ENCODE measurements at regions not wholly inside any gene's neighbourhood (a gene's known extent, or its start where the extent isn't known, plus 50 kb on each side); places are given as distances from the start of the nearest gene placed in this dataset.
"Not testable (repeated sequence)": the region's sequence is repeated elsewhere in the genome, so short reads cannot be mapped to it uniquely, and the experiment has no call there.

DNA sequence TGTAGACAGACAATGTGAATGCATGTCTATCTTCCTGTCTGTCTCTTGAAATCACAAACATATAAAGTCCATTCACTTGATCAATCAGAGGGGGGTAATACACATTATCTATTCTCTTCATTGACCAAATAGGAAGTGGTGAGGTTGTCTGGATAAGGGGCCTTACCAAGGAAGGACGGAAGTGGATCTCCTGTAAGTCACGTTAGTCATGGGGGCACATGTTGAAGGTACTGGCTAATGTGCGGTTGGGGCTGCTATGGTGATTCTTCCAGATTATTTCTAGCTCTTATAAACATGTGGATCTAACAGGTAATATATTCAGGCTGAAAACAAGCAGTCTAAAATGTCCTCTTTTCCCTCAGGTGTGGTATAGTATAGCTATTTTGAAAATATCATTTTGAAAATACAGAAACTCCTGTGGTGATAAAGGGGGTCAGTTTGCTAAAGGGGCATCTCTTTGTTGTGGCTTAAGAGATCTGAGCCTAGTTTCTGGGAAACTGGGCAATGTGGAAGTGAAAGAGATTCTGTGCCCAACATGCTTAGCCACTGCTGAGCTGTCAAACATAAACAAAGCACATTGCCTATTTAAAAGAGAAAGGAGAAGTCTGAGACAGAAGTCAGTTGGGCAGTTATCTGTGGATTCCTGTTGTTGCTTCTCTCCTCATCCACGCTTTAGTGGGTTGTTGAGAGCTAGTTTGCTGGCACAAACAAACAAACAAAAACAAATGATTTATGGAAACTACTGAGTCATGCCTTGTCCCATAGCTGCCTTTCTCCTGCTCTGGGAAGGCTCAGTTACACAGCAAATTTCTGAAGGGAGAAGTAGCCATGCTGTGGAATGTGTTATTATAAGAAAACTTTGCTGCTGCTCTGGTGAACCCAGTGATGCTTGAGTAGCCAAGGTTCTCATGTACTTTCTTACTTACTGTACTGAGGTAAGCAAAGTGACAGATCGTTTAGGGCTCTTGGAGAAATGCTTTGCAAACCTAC, 166.9 kb downstream of the HLX start:
- peak; percentile 61 to 62 for DNase-seq (ENCODE audit: low read depth in 1 of 2, low spot score in 1 of 2)
- TF ChIP-seq, protein P1, sequence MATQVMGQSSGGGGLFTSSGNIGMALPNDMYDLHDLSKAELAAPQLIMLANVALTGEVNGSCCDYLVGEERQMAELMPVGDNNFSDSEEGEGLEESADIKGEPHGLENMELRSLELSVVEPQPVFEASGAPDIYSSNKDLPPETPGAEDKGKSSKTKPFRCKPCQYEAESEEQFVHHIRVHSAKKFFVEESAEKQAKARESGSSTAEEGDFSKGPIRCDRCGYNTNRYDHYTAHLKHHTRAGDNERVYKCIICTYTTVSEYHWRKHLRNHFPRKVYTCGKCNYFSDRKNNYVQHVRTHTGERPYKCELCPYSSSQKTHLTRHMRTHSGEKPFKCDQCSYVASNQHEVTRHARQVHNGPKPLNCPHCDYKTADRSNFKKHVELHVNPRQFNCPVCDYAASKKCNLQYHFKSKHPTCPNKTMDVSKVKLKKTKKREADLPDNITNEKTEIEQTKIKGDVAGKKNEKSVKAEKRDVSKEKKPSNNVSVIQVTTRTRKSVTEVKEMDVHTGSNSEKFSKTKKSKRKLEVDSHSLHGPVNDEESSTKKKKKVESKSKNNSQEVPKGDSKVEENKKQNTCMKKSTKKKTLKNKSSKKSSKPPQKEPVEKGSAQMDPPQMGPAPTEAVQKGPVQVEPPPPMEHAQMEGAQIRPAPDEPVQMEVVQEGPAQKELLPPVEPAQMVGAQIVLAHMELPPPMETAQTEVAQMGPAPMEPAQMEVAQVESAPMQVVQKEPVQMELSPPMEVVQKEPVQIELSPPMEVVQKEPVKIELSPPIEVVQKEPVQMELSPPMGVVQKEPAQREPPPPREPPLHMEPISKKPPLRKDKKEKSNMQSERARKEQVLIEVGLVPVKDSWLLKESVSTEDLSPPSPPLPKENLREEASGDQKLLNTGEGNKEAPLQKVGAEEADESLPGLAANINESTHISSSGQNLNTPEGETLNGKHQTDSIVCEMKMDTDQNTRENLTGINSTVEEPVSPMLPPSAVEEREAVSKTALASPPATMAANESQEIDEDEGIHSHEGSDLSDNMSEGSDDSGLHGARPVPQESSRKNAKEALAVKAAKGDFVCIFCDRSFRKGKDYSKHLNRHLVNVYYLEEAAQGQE (IDR thresholded peaks at IDR 0.05; ENCODE audit: insufficient replicate concordance, low read depth), result no peak
- TF ChIP-seq SPI1 (IDR thresholded peaks at IDR 0.05; ENCODE audit: borderline replicate concordance, low read depth), result peak; percentile 86
- peak; percentile 39; the same call in 1 of the 2 replicates for TF ChIP-seq POLR2AphosphoS5 (IDR thresholded peaks at IDR 0.05; ENCODE audit: low read depth)
- TF ChIP-seq, protein P2, sequence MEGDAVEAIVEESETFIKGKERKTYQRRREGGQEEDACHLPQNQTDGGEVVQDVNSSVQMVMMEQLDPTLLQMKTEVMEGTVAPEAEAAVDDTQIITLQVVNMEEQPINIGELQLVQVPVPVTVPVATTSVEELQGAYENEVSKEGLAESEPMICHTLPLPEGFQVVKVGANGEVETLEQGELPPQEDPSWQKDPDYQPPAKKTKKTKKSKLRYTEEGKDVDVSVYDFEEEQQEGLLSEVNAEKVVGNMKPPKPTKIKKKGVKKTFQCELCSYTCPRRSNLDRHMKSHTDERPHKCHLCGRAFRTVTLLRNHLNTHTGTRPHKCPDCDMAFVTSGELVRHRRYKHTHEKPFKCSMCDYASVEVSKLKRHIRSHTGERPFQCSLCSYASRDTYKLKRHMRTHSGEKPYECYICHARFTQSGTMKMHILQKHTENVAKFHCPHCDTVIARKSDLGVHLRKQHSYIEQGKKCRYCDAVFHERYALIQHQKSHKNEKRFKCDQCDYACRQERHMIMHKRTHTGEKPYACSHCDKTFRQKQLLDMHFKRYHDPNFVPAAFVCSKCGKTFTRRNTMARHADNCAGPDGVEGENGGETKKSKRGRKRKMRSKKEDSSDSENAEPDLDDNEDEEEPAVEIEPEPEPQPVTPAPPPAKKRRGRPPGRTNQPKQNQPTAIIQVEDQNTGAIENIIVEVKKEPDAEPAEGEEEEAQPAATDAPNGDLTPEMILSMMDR (IDR thresholded peaks at IDR 0.05; ENCODE audit: insufficient read depth, low read length), result no peak
- H3K4me3 ChIP-seq (replicated peaks; ENCODE audit: insufficient read depth, low read length), result no peak overlapping the region
- H3K27ac ChIP-seq (replicated peaks), result peak overlapping the region; percentile 88
- H3K27me3 ChIP-seq (ENCODE audit: insufficient read depth, poor library complexity, severe bottlenecking), result no peaks in the 10 kb centered on the region

DNA sequence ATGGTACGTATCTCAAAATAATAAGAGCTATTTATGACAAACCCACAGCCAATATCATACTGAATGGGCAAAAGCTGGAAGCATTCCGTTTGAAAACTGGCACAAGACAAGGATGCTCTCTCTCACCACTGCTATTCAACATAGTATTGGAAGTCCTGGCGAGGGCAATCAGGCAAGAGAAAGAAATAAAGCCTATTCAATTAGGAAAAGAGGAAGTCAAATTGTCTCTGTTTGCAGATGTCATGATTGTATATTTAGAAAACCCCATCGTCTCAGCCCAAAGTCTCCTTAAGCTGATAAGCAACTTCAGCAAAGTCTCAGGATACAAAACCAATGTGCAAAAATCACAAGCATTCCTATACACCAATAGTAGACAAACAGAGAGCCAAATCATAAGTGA, 172.1 kb downstream of the HLX start:
- DNase-seq (ENCODE audit: low read depth in 1 of 2, low spot score in 1 of 2); H3K4me3 ChIP-seq (replicated peaks; ENCODE audit: insufficient read depth, low read length); H3K27me3 ChIP-seq (ENCODE audit: insufficient read depth, poor library complexity, severe bottlenecking); H3K27ac ChIP-seq (replicated peaks): not testable (repeated sequence)
- peak; percentile 58; the same call in 1 of the 2 replicates for TF ChIP-seq SPI1 (IDR thresholded peaks at IDR 0.05; ENCODE audit: borderline replicate concordance, low read depth)

DNA sequence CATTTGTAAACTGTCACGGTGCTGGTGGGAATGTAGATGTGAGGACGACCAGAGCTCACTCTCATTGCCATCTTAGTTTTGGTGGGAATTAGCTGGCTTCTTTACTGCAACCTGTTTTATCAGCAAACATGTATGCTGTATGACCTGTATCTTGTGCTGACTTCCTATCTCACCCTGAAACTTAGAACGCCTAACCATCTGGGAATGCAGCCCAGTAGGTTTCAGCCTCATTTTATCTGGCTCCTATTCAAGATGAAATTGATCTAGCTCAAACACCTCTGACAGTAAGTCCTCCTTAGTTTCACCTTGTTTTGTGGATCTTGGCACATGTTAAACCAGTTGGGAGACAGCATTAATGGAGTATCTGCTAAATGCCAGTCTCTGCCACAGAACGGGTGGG, 174.6 kb downstream of the HLX start:
- Histone ChIP-seq H3K27ac (replicated peaks) (no peak overlapping the region), H3K27me3 (ENCODE audit: insufficient read depth, poor library complexity, severe bottlenecking) (no peaks in the 10 kb centered on the region), H3K4me3 (replicated peaks; ENCODE audit: insufficient read depth, low read length) (no peak overlapping the region)
- TF ChIP-seq, protein P1 (IDR thresholded peaks at IDR 0.05; ENCODE audit: insufficient replicate concordance, low read depth), result no peak
- TF ChIP-seq, protein P2 (IDR thresholded peaks at IDR 0.05; ENCODE audit: insufficient read depth, low read length), result no peak
- TF ChIP-seq POLR2AphosphoS5 (IDR thresholded peaks at IDR 0.05; ENCODE audit: low read depth), result no peak
- no peak for TF ChIP-seq GABPA (IDR thresholded peaks at IDR 0.05; ENCODE audit: low read depth)
- TF ChIP-seq SPI1 (IDR thresholded peaks at IDR 0.05; ENCODE audit: borderline replicate concordance, low read depth), result no peak
- DNase-seq (ENCODE audit: low read depth in 1 of 2, low spot score in 1 of 2), result no peak

DNA sequence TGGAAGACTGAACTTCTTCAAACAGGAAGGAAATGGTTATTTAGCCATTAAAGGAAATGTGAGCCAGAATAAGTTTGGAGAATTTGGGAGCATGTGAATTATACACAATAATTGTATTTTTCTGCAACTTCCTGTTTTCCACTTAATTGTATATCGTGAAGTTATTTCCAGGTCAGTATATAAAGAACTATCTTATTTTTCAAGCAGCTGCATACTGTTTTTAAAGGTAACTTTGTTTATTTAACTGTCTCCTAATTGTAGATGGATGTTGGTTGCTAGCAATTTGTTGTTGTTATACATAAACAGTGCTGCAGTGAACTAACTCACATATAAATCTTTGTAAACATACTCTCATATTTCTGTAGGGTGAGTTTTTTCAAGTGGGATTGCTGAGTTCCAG, 180.3 kb downstream of the HLX start:
- DNase-seq (ENCODE audit: low read depth in 1 of 2, low spot score in 1 of 2), result no peak
- TF ChIP-seq, protein P2 (IDR thresholded peaks at IDR 0.05; ENCODE audit: insufficient read depth, low read length), result no peak
- TF ChIP-seq, protein P1 (IDR thresholded peaks at IDR 0.05; ENCODE audit: insufficient replicate concordance, low read depth), result no peak
- no peak for TF ChIP-seq POLR2AphosphoS5 (IDR thresholded peaks at IDR 0.05; ENCODE audit: low read depth)
- no peak for TF ChIP-seq GABPA (IDR thresholded peaks at IDR 0.05; ENCODE audit: low read depth)
- no peak for TF ChIP-seq SPI1 (IDR thresholded peaks at IDR 0.05; ENCODE audit: borderline replicate concordance, low read depth)
- Histone ChIP-seq H3K27ac (replicated peaks) (no peak overlapping the region), H3K27me3 (ENCODE audit: insufficient read depth, poor library complexity, severe bottlenecking) (no peaks in the 10 kb centered on the region), H3K4me3 (replicated peaks; ENCODE audit: insufficient read depth, low read length) (no peak overlapping the region)
